Tibial nerve (tissue), 3 donors: ENCODE measurements at regions not wholly inside any gene's neighbourhood (a gene's known extent, or its start where the extent isn't known, plus 50 kb on each side); places are given as distances from the start of the nearest gene placed in this dataset.

Source experiments
- CTCF ChIP-seq, 5 experiments: fragments of 200-600 bp in 3 of 5; fragments of 450-650 bp in 2 of 5; sonication (generic) in 3 of 5; IDR thresholded peaks; one replicate each; pipeline ENCODE4 v1.5.1; 2016 to 2019; ENCODE audit warnings: antibody characterized with exemption in 5 of 5, mild to moderate bottlenecking in 3 of 5, moderate library complexity in 2 of 5
- POLR2A ChIP-seq, 2 donors: fragments of 450-650 bp; IDR thresholded peaks; one replicate each; pipeline ENCODE4 v1.6.1; 2017; ENCODE audit warnings: antibody characterized with exemption in 2 of 2, mild to moderate bottlenecking in 2 of 2, moderate library complexity in 2 of 2

GRCh38 chr4:182967403-182967802, 50.2 kb upstream of the DCTD start:
- no peak for TF ChIP-seq POLR2A (IDR thresholded peaks at IDR 0.05)
- no peak for TF ChIP-seq CTCF (IDR thresholded peaks at IDR 0.05)
